Muscle layer of colon (tissue), 2 donors: ENCODE measurements at regions not wholly inside any gene's neighbourhood (a gene's known extent, or its start where the extent isn't known, plus 50 kb on each side); places are given as distances from the start of the nearest gene placed in this dataset.
A peak's percentile ranks its signal among the peaks of the same experiment; 100 is the strongest.
"Not testable (repeated sequence)": the region's sequence is repeated elsewhere in the genome, so short reads cannot be mapped to it uniquely, and the experiment has no call there.

ENCODE experiments used
- H3K27ac ChIP-seq: one replicate; pipeline ENCODE4 v1.7.0; 2013; ENCODE audit warnings: low read depth, mild to moderate bottlenecking, low read length, moderate library complexity
- H3K27me3 ChIP-seq, 2 donors: one replicate each; pipeline ENCODE4 v1.7.0; 2013; ENCODE audit warnings: low read length in 2 of 2, mild to moderate bottlenecking in 2 of 2; ENCODE audit not compliant: insufficient read depth in 2 of 2, control insufficient read depth in 1 of 2
- H3K36me3 ChIP-seq: one replicate; pipeline ENCODE4 v1.7.0; 2013; ENCODE audit warnings: mild to moderate bottlenecking, low read length; ENCODE audit not compliant: insufficient read depth
- H3K4me1 ChIP-seq: one replicate; pipeline ENCODE4 v1.7.0; 2013; ENCODE audit warnings: mild to moderate bottlenecking, low read length; ENCODE audit not compliant: insufficient read depth
- H3K4me3 ChIP-seq, 2 donors: one replicate each; pipeline ENCODE4 v1.7.0; 2013; ENCODE audit warnings: low read length in 2 of 2, low read depth in 1 of 2, mild to moderate bottlenecking in 1 of 2, moderate library complexity in 1 of 2
- H3K9ac ChIP-seq: one replicate; pipeline ENCODE4 v1.7.0; 2013; ENCODE audit warnings: low read length
- H3K9me3 ChIP-seq: one replicate; pipeline ENCODE4 v1.7.0; 2013; ENCODE audit warnings: mild to moderate bottlenecking, low read length
- donor health status: abdominal sarcoma.
- donor health status: Adenocarcinoma of cecum.

DNA sequence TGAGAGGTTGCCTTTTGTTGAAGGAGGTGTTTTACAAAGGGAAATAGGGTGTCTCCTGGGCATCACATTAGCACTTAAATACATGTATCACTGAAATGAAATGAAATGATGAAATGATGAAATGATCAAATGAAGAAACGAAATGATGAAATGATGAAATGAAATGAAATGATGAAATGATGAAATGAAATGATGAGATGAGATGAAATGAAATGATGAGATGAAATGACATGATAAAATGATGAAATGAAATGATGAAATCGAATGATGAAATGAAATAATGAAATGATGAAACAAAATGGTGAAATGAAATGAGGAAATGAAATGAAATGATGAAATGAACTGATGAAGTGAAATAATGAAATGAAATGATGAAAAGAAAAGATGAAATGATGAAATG is 137.6 kb upstream of the ERV3-1 start:
- not testable (repeated sequence) for H3K9ac ChIP-seq, H3K4me3 ChIP-seq, H3K27ac ChIP-seq, H3K27me3 ChIP-seq, H3K4me1 ChIP-seq, H3K9me3 ChIP-seq, H3K36me3 ChIP-seq

DNA sequence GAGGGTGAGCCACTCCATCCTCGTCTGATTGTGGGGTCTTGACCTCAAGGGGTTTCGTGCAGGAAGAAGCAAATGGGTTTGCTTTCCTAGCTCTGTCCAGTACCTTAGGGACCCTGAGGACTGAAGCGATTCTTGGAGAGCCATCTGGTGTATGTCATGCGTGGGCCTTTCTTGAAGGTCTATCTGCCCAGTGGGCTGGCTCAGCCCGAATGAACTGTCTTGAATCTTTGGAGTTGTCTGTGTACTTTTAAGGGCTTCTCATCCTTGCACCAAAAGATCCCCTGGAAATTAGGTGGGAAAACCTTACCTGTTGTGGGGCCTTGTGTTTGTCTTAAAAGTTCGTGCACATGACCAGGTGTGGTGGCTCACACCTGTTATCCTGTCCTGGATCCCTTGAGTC is 135.4 kb upstream of the ERV3-1 start:
- H3K9me3 ChIP-seq, H3K27ac ChIP-seq, H3K4me1 ChIP-seq, H3K4me3 ChIP-seq, H3K9ac ChIP-seq, H3K36me3 ChIP-seq, H3K27me3 ChIP-seq: not testable (repeated sequence)

DNA sequence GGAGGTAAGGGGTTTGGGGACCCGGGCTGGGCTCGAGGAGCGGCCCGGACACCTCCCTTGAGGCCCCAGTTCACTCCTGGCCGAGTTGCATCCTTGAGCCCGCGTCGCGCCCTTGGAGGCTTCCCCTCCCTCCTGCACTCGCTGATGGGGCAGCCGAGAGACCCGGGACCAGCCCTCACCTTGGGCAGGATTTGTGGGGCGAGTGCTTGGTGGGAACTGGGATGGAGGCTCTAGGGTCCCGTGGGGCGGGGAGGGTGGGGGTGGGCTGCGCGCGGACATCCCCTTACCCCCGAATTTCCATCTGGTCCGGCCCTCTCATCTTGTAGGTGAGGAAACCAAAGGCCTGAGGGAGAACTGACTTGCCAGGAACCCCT is 134.9 kb upstream of the ERV3-1 start:
- H3K9me3 ChIP-seq, H3K27ac ChIP-seq, H3K4me3 ChIP-seq, H3K27me3 ChIP-seq, H3K9ac ChIP-seq, H3K4me1 ChIP-seq, H3K36me3 ChIP-seq: not testable (repeated sequence)

DNA sequence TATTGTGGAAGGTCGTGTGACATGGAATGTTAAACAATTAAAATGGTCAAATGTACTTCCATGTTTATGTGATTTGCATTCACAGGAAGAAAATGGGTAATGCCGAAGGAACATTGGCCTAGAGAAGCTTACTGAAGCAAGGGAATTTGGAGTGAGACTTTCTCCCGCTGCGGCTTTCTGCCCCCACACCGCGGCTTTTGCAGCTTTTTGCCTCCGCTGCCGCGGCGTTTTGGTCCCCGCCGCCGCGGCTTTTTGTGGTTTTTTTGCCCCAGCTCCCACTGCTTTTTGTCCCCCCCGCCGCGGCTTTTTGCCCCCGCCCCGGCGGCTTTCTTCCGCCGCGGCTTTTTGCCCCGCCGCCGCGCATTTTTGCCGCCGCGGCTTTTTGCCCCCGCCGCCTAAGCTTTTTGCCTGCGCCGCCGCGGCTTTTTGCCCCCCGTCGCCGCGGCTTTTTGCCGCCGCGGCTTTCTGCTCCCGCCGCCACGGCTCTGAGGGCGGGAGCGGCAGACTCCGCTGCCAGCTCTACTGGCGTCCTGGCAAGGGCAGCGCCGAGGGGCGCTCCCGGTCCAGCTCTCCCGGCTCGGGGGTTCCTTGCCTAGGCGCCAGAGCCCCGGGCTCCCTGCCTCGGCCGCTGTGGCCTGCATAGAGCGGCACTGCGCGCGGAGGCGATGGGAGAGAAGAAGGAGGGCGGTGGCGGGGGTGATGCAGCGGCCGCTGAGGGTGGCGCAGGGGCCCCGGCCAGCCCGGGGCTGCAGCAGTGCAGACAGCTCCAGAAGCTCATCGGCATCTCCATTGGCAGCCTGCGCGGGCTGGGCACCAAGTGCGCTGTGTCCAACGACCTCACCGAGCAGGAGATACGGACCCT is 134.3 kb upstream of the ERV3-1 start:
- not testable (repeated sequence) for H3K9ac ChIP-seq, H3K36me3 ChIP-seq, H3K4me3 ChIP-seq, H3K9me3 ChIP-seq, H3K27ac ChIP-seq, H3K27me3 ChIP-seq, H3K4me1 ChIP-seq

DNA sequence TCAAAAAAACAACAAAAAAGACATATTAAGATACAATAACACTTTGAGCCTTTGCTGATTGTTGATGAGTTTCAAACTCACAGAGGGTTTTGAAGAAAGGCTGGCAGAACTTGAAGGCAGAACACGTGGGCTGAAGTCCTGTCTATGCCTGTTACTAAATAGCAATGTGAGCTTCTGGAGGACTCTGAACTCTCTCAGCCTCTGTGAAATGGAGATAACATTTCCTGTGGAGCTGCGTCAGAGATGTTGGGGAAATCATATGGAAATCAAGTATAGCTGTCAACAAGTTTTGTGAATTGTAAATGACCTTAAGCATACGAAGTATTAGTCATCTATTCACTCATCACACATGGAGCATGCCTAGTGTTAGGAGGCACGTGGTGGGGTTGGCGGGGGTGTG is 130.4 kb upstream of the ERV3-1 start:
- not testable (repeated sequence) for H3K9me3 ChIP-seq, H3K4me1 ChIP-seq, H3K36me3 ChIP-seq, H3K4me3 ChIP-seq, H3K27me3 ChIP-seq, H3K9ac ChIP-seq, H3K27ac ChIP-seq

DNA sequence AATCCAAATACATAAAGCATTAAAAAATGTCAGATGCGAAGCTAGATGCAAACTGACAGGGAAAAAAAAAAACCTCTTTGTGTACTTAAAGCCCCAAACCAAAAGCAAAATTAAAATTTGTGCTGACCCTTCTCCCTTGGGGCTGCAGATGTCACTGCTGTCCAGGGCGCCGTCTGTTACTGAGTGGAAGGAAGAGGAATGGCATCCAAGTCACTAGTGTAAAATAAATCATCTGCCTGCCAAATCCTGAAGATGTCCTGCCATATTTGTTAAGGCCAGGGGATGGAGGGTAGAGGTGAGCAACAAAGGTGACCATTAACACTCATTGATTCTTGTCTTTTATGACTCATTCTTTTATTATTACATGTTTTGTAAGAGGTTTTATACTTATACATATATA is 126.6 kb upstream of the ERV3-1 start:
- H3K9ac ChIP-seq, H3K4me1 ChIP-seq, H3K4me3 ChIP-seq, H3K27me3 ChIP-seq, H3K9me3 ChIP-seq, H3K36me3 ChIP-seq, H3K27ac ChIP-seq: not testable (repeated sequence)

DNA sequence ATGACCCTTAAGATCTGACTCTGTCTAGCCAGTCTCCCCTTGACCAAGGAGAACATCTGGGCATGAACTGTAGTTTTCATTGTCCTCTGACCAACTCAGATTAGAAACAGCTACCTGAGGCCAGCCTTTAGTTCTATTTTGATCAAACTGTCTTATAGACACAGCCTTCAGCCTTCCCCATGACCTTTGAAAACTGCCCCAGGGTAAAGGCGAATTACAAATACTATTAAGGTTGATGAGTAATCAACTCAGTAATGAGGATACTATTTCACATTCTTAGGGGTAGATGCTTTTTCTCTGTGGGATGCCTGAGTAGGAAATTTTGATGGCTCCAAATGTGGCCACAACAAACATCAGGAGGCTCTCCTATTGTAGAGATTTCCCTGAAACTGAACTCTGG is 125.8 kb upstream of the ERV3-1 start:
- H3K4me1 ChIP-seq, H3K9ac ChIP-seq, H3K9me3 ChIP-seq, H3K27me3 ChIP-seq, H3K27ac ChIP-seq, H3K36me3 ChIP-seq, H3K4me3 ChIP-seq: not testable (repeated sequence)

DNA sequence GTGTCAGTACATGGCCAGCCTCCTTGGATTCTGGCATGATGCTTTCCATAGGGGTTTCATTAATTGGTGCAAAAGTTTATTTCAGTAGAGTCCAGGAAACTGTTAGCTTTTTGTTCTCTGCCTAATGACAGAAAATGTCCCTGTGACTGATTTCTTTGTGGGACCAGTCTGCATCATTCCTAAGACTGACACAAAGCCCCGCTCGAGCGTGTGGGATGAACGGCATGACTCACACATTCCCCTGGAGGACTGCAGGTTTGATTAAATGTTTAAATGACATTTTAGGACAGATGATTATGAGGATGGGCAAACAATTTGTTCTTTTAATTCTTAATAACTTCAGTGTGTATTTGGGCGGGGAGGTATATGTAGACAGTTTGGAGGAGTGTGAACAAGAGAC is 120.9 kb upstream of the ERV3-1 start:
- not testable (repeated sequence) for H3K36me3 ChIP-seq, H3K9me3 ChIP-seq, H3K27ac ChIP-seq, H3K27me3 ChIP-seq, H3K4me3 ChIP-seq, H3K9ac ChIP-seq, H3K4me1 ChIP-seq

DNA sequence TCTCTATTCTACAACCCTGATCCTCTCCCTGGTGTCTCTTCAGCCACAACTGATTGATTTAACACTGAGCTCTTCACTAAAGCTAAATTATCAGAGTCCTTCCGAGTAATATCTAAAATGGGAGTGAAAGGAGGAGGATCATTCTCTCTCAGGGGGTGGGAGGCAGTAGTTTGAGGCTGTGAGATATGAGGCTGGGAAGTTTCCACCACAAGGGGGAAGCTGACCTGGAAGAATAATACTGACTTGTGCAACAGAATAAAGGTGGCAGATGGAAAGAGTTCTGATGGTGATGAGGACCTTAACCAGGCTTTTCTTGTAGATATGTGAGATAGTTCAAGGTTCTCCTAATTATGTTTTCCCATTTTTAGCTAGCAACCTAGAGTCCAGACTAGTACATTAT is 118.1 kb upstream of the ERV3-1 start:
- not testable (repeated sequence) for H3K27me3 ChIP-seq, H3K27ac ChIP-seq, H3K9ac ChIP-seq, H3K36me3 ChIP-seq, H3K9me3 ChIP-seq, H3K4me3 ChIP-seq, H3K4me1 ChIP-seq

DNA sequence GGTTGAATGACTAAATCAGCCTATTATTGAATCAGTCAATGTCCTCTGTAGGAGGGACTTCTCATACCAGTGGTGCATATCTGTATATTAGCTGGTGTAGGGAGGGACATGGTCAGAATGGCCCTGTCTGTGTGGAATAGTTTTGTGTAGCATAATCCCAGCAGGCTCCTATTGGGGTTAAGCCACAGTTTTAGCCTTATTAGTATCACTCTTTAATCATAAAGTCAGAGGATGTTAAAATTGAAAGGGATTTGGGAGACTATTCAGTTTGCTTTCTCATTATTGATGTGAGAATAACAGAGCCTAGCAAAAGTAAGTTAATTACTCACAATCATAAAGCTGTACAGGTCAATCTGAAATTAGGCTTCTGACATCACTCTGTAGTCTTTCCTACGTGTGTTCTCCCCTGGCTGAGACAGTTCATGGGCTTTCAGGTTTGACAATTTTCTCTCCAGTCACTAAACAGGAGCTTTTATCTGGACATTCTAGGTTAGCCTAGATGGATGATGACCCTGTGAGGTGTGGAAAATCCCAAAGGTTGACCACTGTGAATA is 99.2 kb upstream of the ERV3-1 start:
- H3K4me1 ChIP-seq, H3K4me3 ChIP-seq, H3K27me3 ChIP-seq, H3K9ac ChIP-seq, H3K27ac ChIP-seq, H3K9me3 ChIP-seq, H3K36me3 ChIP-seq: not testable (repeated sequence)

DNA sequence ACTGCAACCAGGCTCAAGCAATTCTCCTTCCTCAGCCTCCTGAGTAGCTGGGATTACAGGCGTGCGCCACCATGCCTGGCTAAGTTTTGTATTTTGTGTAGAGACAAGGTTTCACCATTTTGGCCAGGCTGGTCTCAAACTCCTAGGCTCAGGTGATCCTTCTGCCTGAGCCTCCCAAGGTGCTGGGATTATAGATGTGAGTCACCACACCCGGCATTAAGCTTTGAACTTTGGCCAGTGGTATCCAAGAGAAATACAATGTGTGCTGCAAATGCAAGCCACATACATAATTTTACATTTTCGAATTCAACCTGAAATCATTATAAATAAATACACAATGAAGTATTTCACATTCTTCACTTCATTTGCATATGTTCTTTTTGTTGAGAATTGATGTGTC is 94.0 kb upstream of the ERV3-1 start:
- not testable (repeated sequence) for H3K9me3 ChIP-seq, H3K4me1 ChIP-seq, H3K27ac ChIP-seq, H3K9ac ChIP-seq, H3K36me3 ChIP-seq, H3K27me3 ChIP-seq, H3K4me3 ChIP-seq

DNA sequence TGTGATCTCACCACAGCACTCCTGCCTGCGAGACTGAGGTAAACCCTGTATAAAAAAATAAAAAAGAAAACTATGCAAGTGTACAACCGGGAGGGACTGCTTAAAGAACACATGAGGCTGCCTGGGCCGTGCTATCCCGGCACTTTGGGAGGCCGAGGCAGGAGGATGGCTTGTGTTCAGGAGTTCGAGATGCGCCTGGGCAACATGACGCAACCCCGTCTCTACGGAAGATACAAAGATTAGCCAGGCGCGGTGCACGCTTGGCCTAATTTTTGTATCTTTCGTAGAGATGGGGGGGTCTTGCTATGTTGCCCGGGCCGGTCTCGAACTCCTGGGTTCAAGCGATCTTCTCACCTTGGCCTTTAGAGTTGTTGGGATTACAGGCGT is 75.2 kb upstream of the ERV3-1 start:
- H3K4me3 ChIP-seq: peak overlapping the region; percentile 64 to 66
- not testable (repeated sequence) for H3K36me3 ChIP-seq, H3K9me3 ChIP-seq, H3K27me3 ChIP-seq, H3K4me1 ChIP-seq, H3K27ac ChIP-seq, H3K9ac ChIP-seq
